ENCODE measurements at regions not wholly inside any gene's neighbourhood (a gene's known extent, or its start where the extent isn't known, plus 50 kb on each side); places are given as distances from the start of the nearest gene placed in this dataset.

DNA sequence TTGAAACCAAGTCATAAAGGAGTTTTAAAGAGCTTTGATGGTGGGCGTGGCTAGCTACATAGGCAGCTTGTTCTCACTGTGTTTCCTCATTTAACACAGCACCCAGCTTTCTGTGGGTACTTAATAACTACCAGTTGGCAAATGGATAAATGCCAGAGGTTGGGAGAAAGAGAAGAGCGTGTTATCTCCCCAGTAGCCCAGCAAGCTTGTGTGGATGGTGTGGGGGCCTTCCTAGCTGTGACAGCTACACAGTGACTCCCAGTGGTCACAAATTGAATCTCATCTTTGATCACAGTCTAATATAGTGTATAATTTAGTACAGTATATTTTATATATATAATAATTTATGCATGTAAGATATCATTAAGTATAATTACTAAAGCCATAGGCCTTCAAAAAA is 984.1 kb downstream of the EPHA3 start:
- H3K27me3 ChIP-seq (ENCODE audit: control insufficient read depth in 2 of 2, insufficient read depth in 2 of 2, low read length in 2 of 2), result no peaks in the 10 kb centered on the region
- no peaks in the 10 kb centered on the region for H4K20me1 ChIP-seq (replicated peaks; ENCODE audit: control insufficient read depth, extremely low read depth, insufficient read depth, low read length)
- no peak overlapping the region for H3K4me3 ChIP-seq (replicated peaks in 1 of 3; ENCODE audit: insufficient read depth in 1 of 3, low read depth in 1 of 3, low read length in 3 of 3)
- H3K79me2 ChIP-seq (ENCODE audit: control insufficient read depth, insufficient read depth, low read length), result no peaks in the 10 kb centered on the region
- no peak overlapping the region for H2AFZ ChIP-seq (ENCODE audit: low read depth, low read length)
- H3K4me1 ChIP-seq (ENCODE audit: control insufficient read depth, extremely low read depth, insufficient read depth, low read length), result no peaks in the 10 kb centered on the region
- TF ChIP-seq, protein P1, sequence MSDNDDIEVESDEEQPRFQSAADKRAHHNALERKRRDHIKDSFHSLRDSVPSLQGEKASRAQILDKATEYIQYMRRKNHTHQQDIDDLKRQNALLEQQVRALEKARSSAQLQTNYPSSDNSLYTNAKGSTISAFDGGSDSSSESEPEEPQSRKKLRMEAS (IDR thresholded peaks at IDR 0.05; ENCODE audit: insufficient read depth, insufficient read length), result no peak
- TF ChIP-seq FOS (IDR thresholded peaks at IDR 0.05; ENCODE audit: borderline replicate concordance, insufficient read depth, low read length), result no peak
- intact Hi-C loops (cut with micrococcal nuclease), result loop anchor here (5.0 kb wide), 1 partner anchor 1889 kb away; no protein-coding TSS in a partner anchor
- H3K36me3 ChIP-seq (ENCODE audit: control insufficient read depth in 2 of 2, extremely low read depth in 1 of 2, insufficient read depth in 2 of 2, low read length in 2 of 2), result no peaks in the 10 kb centered on the region
- ChIA-PET POLR2A (no interaction called here), CTCF (no interaction called here)
- no TSS peak for BruUV-seq (replicated peaks)
- no peak overlapping the region for H3K27ac ChIP-seq (ENCODE audit: insufficient read depth, low read depth, low read length)
- H3K9me3 ChIP-seq (replicated peaks; ENCODE audit: control insufficient read depth, insufficient read depth, low read length), result no peaks in the 10 kb centered on the region
- no peak overlapping the region for H3K4me2 ChIP-seq (ENCODE audit: insufficient read depth, low read length)
- H3K9ac ChIP-seq (replicated peaks; ENCODE audit: extremely low read depth, insufficient read depth, low read length), result no peak overlapping the region
- DNase-seq (ENCODE audit: low read depth, low spot score), result no peak
- dilution Hi-C loops (cut with MboI; ENCODE audit: extremely low pct_ligation_motif_present, low sequenced_read_pairs), result no loop called here
- no peaks in the 10 kb centered on the region for H3K9me1 ChIP-seq (replicated peaks; ENCODE audit: control insufficient read depth, extremely low read depth, insufficient read depth, low read length)
- no peak for FAIRE-seq

DNA sequence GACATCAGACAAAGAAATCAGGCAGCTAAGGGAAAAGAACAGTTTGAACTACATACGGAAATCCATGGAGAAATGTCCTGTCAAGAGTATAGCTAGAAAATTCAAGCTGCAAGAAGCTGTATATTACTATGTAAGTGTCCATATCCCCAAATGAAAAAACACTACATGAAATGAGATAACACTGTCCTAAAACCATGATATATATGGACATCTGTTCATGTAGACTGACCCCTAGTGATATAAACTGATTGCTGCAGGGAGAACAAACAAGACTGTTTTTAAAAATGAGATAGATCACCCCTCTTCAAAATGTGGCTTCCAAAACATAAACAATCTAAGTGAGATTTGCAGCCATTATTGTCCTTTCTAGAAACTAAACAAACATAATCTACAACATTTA is 985.6 kb downstream of the EPHA3 start:
- H2AFZ ChIP-seq (ENCODE audit: low read depth, low read length), result no peak overlapping the region
- CTCF ChIA-PET, result no interaction called here
- dilution Hi-C loops (cut with MboI; ENCODE audit: extremely low pct_ligation_motif_present, low sequenced_read_pairs), result no loop called here
- BruUV-seq (replicated peaks), result no TSS peak
- no peak for FAIRE-seq
- POLR2A ChIA-PET, result no interaction called here
- intact Hi-C loops (cut with micrococcal nuclease), result loop anchor here (5.0 kb wide), 1 partner anchor 1891 kb away; no protein-coding TSS in a partner anchor
- H3K4me1 ChIP-seq (ENCODE audit: control insufficient read depth, extremely low read depth, insufficient read depth, low read length), result no peaks in the 10 kb centered on the region
- no peaks in the 10 kb centered on the region for H4K20me1 ChIP-seq (replicated peaks; ENCODE audit: control insufficient read depth, extremely low read depth, insufficient read depth, low read length)
- H3K9me1 ChIP-seq (replicated peaks; ENCODE audit: control insufficient read depth, extremely low read depth, insufficient read depth, low read length), result no peaks in the 10 kb centered on the region
- no peaks in the 10 kb centered on the region for H3K36me3 ChIP-seq (ENCODE audit: control insufficient read depth in 2 of 2, extremely low read depth in 1 of 2, insufficient read depth in 2 of 2, low read length in 2 of 2)
- H3K4me2 ChIP-seq (ENCODE audit: insufficient read depth, low read length), result no peak overlapping the region
- no peaks in the 10 kb centered on the region for H3K9me3 ChIP-seq (replicated peaks; ENCODE audit: control insufficient read depth, insufficient read depth, low read length)
- no peak overlapping the region for H3K4me3 ChIP-seq (replicated peaks in 1 of 3; ENCODE audit: insufficient read depth in 1 of 3, low read depth in 1 of 3, low read length in 3 of 3)
- H3K27ac ChIP-seq (ENCODE audit: insufficient read depth, low read depth, low read length), result no peak overlapping the region
- no peak overlapping the region for H3K9ac ChIP-seq (replicated peaks; ENCODE audit: extremely low read depth, insufficient read depth, low read length)
- no peak for DNase-seq (ENCODE audit: low read depth, low spot score)
- H3K27me3 ChIP-seq (ENCODE audit: control insufficient read depth in 2 of 2, insufficient read depth in 2 of 2, low read length in 2 of 2), result no peaks in the 10 kb centered on the region
- no peaks in the 10 kb centered on the region for H3K79me2 ChIP-seq (ENCODE audit: control insufficient read depth, insufficient read depth, low read length)
- TF ChIP-seq JUN (IDR thresholded peaks at IDR 0.05; ENCODE audit: borderline replicate concordance, insufficient read depth, insufficient read length, low read depth) (no peak), GATA2 (IDR thresholded peaks at IDR 0.05; ENCODE audit: insufficient read depth, insufficient read length, low read depth, low read length) (no peak), POLR2A (IDR thresholded peaks at IDR 0.05; ENCODE audit: low read depth, low read length) (no peak), EZH2 (IDR thresholded peaks at IDR 0.05; ENCODE audit: borderline replicate concordance, low read depth, low read length, severe bottlenecking) (no peak), FOS (IDR thresholded peaks at IDR 0.05; ENCODE audit: borderline replicate concordance, insufficient read depth, low read length) (no peak), MYC (IDR thresholded peaks at IDR 0.05; ENCODE audit: low read depth, low read length) (no peak), POLR2AphosphoS5 (IDR thresholded peaks at IDR 0.05; ENCODE audit: insufficient read depth, low read depth, low read length) (no peak)
- TF ChIP-seq, protein P2, sequence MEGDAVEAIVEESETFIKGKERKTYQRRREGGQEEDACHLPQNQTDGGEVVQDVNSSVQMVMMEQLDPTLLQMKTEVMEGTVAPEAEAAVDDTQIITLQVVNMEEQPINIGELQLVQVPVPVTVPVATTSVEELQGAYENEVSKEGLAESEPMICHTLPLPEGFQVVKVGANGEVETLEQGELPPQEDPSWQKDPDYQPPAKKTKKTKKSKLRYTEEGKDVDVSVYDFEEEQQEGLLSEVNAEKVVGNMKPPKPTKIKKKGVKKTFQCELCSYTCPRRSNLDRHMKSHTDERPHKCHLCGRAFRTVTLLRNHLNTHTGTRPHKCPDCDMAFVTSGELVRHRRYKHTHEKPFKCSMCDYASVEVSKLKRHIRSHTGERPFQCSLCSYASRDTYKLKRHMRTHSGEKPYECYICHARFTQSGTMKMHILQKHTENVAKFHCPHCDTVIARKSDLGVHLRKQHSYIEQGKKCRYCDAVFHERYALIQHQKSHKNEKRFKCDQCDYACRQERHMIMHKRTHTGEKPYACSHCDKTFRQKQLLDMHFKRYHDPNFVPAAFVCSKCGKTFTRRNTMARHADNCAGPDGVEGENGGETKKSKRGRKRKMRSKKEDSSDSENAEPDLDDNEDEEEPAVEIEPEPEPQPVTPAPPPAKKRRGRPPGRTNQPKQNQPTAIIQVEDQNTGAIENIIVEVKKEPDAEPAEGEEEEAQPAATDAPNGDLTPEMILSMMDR (IDR thresholded peaks at IDR 0.05; ENCODE audit: extremely low read depth in 1 of 2, insufficient read depth in 1 of 2, low read depth in 1 of 2, low read length in 2 of 2), result no peak
- TF ChIP-seq, protein P1 (IDR thresholded peaks at IDR 0.05; ENCODE audit: insufficient read depth, insufficient read length), result no peak

All from endothelial cell of umbilical vein (primary cell).